ENCODE measurements at regions not wholly inside any gene's neighbourhood (a gene's known extent, or its start where the extent isn't known, plus 50 kb on each side); places are given as distances from the start of the nearest gene placed in this dataset.

DNA sequence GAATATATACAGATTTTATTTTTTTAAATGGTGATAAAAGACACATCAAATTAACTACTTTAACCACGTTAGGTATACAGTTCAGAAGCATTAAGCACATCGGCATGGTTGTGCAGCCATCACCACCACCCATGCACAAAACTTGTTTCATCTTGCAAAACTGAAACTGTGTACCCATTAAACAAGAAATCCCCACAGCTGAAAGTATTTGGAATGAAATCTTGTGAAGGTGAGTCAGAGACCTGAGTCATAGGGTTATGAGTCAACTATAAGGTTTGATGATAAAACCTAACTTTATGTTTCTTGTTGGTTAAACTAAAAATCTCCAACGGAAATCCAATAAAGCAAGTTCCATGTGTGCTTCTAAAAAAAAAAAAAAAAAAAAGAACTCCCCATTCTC lies 561.6 kb upstream of the PSMD7 start:
- TF ChIP-seq, protein P1, sequence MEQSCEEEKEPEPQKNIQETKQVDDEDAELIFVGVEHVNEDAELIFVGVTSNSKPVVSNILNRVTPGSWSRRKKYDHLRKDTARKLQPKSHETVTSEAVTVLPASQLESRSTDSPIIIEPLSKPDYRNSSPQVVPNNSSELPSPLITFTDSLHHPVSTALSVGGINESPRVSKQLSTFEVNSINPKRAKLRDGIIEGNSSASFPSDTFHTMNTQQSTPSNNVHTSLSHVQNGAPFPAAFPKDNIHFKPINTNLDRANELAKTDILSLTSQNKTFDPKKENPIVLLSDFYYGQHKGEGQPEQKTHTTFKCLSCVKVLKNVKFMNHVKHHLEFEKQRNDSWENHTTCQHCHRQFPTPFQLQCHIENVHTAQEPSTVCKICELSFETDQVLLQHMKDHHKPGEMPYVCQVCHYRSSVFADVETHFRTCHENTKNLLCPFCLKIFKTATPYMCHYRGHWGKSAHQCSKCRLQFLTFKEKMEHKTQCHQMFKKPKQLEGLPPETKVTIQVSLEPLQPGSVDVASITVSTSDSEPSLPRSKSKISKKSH (CRISPR knock-in tag; IDR thresholded peaks at IDR 0.05; ENCODE audit: borderline replicate concordance): no peak
- TF ChIP-seq ZNF224 (CRISPR knock-in tag; IDR thresholded peaks at IDR 0.05): no peak
- TF ChIP-seq RFXANK (CRISPR knock-in tag; IDR thresholded peaks at IDR 0.05): no peak
- TF ChIP-seq CEBPB (IDR thresholded peaks at IDR 0.05; ENCODE audit: borderline replicate concordance, low read depth, low read length): no peak

All from HepG2 (cell line).